ENCODE measurements at regions not wholly inside any gene's neighbourhood (a gene's known extent, or its start where the extent isn't known, plus 50 kb on each side); places are given as distances from the start of the nearest gene placed in this dataset.

GRCh38 chr12:97801471-97802059 lies 339.0 kb downstream of the RMST start:
- no peak for ATAC-seq
- H3K27me3 Mint-ChIP-seq, result peaks cover 0 to 4% (median 0%) of the 10 kb centered on the region in 5 donors
- CTCF ChIA-PET, result no interaction called here

DNA sequence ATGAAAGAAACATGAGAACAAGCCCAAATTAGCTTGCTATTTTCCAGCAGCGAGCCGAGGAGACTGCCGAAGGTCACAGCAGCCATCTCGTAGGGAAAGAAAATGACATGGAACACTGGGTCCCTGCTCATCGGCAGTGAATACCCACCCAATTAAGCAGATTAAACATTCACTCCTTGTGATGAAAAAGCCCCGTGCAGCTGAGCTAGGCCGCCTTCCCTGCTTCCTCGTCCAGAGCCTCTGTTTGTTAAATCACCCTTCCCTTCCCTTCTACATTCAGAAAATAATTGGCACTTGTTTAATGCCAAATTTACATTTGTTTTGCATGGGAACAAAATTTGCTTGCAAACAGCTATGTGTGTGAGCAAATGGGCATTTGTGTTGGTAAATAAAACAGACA lies 342.5 kb downstream of the RMST start:
- CTCF ChIA-PET, result no interaction called here
- peaks cover 0 to 4% (median 0%) of the 10 kb centered on the region in 5 donors for H3K27me3 Mint-ChIP-seq

More at GRCh38 chr12:97801471-97802059, 339.0 kb downstream of the RMST start:
- intact Hi-C loops (cut with micrococcal nuclease), result no loop called here
- H3K4me1 Mint-ChIP-seq, result no peaks in the 10 kb centered on the region
- no peak overlapping the region for H3K27ac Mint-ChIP-seq
- Histone ChIP-seq H3K27me3 (ENCODE audit: control insufficient read depth in 2 of 2, insufficient read depth in 2 of 2, low read length in 2 of 2) (no peaks in the 10 kb centered on the region), H3K9me3 (ENCODE audit: control insufficient read depth in 2 of 3, low read length in 3 of 3) (no peaks in the 10 kb centered on the region), H3K36me3 (ENCODE audit: control insufficient read depth in 2 of 3, insufficient read depth in 3 of 3, low read length in 3 of 3) (no peaks in the 10 kb centered on the region), H3K4me1 (ENCODE audit: control insufficient read depth in 2 of 2, insufficient read depth in 2 of 2, low read length in 2 of 2) (no peaks in the 10 kb centered on the region), H3K4me3 (ENCODE audit: low read length) (no peak overlapping the region), H3K27ac (ENCODE audit: low read depth, low read length) (no peak overlapping the region)
- H3K4me3 Mint-ChIP-seq, result no peak overlapping the region
- no peak for DNase-seq
- peaks cover 0 to 6% (median 0%) of the 10 kb centered on the region in 5 donors for H3K36me3 Mint-ChIP-seq
- H3K9me3 Mint-ChIP-seq, result peaks cover 0 to 19% (median 3%) of the 10 kb centered on the region in 11 donors
- POLR2A ChIA-PET, result no interaction called here

DNA sequence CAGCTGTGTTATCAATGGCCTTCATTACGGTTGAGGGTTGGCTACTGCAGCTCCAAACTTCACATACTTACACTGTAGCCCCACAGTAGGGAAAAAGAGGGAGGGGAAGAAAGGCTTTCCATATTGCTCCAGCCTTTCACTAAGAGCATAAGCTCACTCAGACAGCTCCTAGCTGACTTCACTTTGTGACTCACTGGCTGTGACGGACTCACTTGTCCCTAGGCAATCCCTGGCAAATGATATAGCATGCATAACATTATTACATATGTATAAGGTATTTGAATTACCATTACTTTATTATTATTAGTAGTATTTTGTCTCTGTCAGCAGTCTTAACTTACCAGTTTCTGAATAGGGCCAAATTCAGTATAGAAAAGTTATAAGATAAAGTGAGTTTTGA lies 350.7 kb downstream of the RMST start:
- H3K36me3 Mint-ChIP-seq, result no peaks in the 10 kb centered on the region
- ATAC-seq, result no peak
- CTCF ChIA-PET, result no interaction called here
- Histone ChIP-seq H3K36me3 (ENCODE audit: control insufficient read depth in 2 of 3, insufficient read depth in 3 of 3, low read length in 3 of 3) (no peaks in the 10 kb centered on the region), H3K9me3 (ENCODE audit: control insufficient read depth in 2 of 3, low read length in 3 of 3) (no peaks in the 10 kb centered on the region), H3K4me3 (ENCODE audit: low read length) (no peak overlapping the region), H3K27me3 (ENCODE audit: control insufficient read depth in 2 of 2, insufficient read depth in 2 of 2, low read length in 2 of 2) (no peaks in the 10 kb centered on the region), H3K27ac (ENCODE audit: low read depth, low read length) (no peak overlapping the region), H3K4me1 (ENCODE audit: control insufficient read depth in 2 of 2, insufficient read depth in 2 of 2, low read length in 2 of 2) (no peaks in the 10 kb centered on the region)
- no peak for DNase-seq
- POLR2A ChIA-PET, result no interaction called here
- H3K4me3 Mint-ChIP-seq, result no peak overlapping the region
- no peak overlapping the region for H3K27ac Mint-ChIP-seq
- H3K9me3 Mint-ChIP-seq, result peaks cover 0 to 10% (median 5%) of the 10 kb centered on the region in 11 donors
- intact Hi-C loops (cut with micrococcal nuclease), result no loop called here
- no peaks in the 10 kb centered on the region for H3K4me1 Mint-ChIP-seq
- no peaks in the 10 kb centered on the region for H3K27me3 Mint-ChIP-seq

More for the DNA sequence above, 342.5 kb downstream of the RMST start:
- Histone ChIP-seq H3K4me3 (ENCODE audit: low read length) (no peak overlapping the region), H3K27me3 (ENCODE audit: control insufficient read depth in 2 of 2, insufficient read depth in 2 of 2, low read length in 2 of 2) (no peaks in the 10 kb centered on the region), H3K4me1 (ENCODE audit: control insufficient read depth in 2 of 2, insufficient read depth in 2 of 2, low read length in 2 of 2) (no peaks in the 10 kb centered on the region), H3K9me3 (ENCODE audit: control insufficient read depth in 2 of 3, low read length in 3 of 3) (no peaks in the 10 kb centered on the region), H3K36me3 (ENCODE audit: control insufficient read depth in 2 of 3, insufficient read depth in 3 of 3, low read length in 3 of 3) (no peaks in the 10 kb centered on the region), H3K27ac (ENCODE audit: low read depth, low read length) (no peak overlapping the region)
- Mint-ChIP-seq H3K4me3 (no peak overlapping the region), H3K9me3 (peaks cover 0 to 17% (median 5%) of the 10 kb centered on the region in 11 donors), H3K4me1 (no peaks in the 10 kb centered on the region), H3K27ac (no peak overlapping the region), H3K36me3 (no peaks in the 10 kb centered on the region)
- intact Hi-C loops (cut with micrococcal nuclease), result no loop called here
- POLR2A ChIA-PET, result no interaction called here
- ATAC-seq (no peak), DNase-seq (no peak)

DNA sequence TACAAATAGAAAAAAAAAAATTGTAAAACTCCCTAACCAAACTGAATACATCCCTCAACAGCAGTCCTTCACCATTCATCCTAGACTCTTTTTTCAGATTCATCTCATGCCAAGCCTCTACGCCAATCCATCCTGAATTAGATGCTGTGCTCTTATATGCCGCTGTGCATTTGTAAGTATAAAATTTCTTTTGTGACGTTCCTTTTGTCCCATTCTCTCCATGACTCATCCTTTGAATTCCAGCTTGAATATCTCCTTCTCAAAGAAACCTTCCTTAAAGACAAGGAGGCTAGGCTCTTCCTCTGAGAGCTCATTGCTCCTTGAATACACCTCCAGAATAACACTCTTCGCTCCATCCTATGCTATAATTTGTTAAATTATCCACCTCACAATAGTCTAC lies 359.2 kb downstream of the RMST start:
- Mint-ChIP-seq H3K27me3 (peaks cover 0 to 4% (median 0%) of the 10 kb centered on the region in 5 donors), H3K4me3 (no peak overlapping the region), H3K9me3 (peaks cover 0 to 13% (median 0%) of the 10 kb centered on the region in 11 donors), H3K36me3 (no peaks in the 10 kb centered on the region), H3K27ac (no peak overlapping the region), H3K4me1 (no peaks in the 10 kb centered on the region)
- intact Hi-C loops (cut with micrococcal nuclease), result no loop called here
- Histone ChIP-seq H3K36me3 (ENCODE audit: control insufficient read depth in 2 of 3, insufficient read depth in 3 of 3, low read length in 3 of 3) (no peaks in the 10 kb centered on the region), H3K9me3 (ENCODE audit: control insufficient read depth in 2 of 3, low read length in 3 of 3) (no peaks in the 10 kb centered on the region), H3K4me3 (ENCODE audit: low read length) (no peak overlapping the region), H3K27me3 (ENCODE audit: control insufficient read depth in 2 of 2, insufficient read depth in 2 of 2, low read length in 2 of 2) (no peaks in the 10 kb centered on the region), H3K4me1 (ENCODE audit: control insufficient read depth in 2 of 2, insufficient read depth in 2 of 2, low read length in 2 of 2) (no peaks in the 10 kb centered on the region), H3K27ac (ENCODE audit: low read depth, low read length) (no peak overlapping the region)
- ATAC-seq, result no peak
- POLR2A ChIA-PET, result no interaction called here
- CTCF ChIA-PET, result no interaction called here
- DNase-seq, result no peak

DNA sequence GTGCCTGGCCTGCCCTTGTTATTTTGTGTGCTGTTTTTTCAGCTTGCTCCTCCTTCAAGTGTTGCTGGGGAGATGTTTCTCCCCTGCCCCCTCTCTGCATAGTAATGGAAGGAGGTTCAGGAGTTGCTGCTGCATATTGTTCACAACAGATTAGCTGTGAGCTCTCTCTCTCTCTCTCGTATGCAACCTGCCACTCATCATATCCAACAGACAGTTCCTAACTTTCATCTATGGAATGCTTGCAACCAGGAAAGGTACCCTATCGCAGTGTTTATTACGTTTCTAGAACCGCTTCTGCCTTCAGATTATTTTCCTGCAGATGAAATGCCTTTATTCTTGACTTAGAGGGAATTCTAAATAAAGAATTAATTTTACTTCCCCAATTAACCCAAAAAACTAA lies 372.9 kb downstream of the RMST start:
- DNase-seq, result no peak

DNA sequence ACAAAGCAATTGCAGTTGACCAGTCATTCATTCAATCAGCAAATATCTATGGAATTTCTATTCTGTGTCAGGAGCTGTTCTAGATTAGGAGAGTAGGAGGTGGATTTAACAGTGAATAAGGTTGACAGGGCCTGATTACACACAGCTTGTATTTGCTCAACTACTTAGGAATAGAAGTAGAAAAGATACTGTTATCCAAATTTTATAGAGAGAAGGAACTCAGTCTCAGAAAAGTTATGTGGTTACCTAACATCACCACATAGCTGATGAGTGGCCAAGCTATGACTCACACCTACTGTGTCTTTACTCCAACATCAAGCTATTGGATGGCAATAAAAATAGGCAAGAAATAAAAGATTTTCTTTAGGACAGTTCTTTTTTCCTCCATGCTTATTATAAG lies 374.8 kb downstream of the RMST start:
- Mint-ChIP-seq H3K9me3 (peaks cover 0 to 5% (median 0%) of the 10 kb centered on the region in 11 donors), H3K27ac (no peak overlapping the region), H3K36me3 (no peaks in the 10 kb centered on the region), H3K4me1 (no peaks in the 10 kb centered on the region), H3K27me3 (no peaks in the 10 kb centered on the region), H3K4me3 (no peak overlapping the region)
- no peaks in the 10 kb centered on the region for H3K27me3 ChIP-seq (ENCODE audit: control insufficient read depth in 2 of 2, insufficient read depth in 2 of 2, low read length in 2 of 2)
- H3K4me1 ChIP-seq (ENCODE audit: control insufficient read depth in 2 of 2, insufficient read depth in 2 of 2, low read length in 2 of 2), result no peaks in the 10 kb centered on the region
- ChIA-PET POLR2A (no interaction called here), CTCF (interaction anchor here (0.6 kb wide), 1 partner anchor 15 kb away, joined by 3 read pairs; no protein-coding TSS in a partner anchor)
- ATAC-seq (no peak), DNase-seq (no peak)
- no peak overlapping the region for H3K4me3 ChIP-seq (ENCODE audit: low read length)
- intact Hi-C loops (cut with micrococcal nuclease), result no loop called here
- H3K27ac ChIP-seq (ENCODE audit: low read depth, low read length), result no peak overlapping the region
- no peaks in the 10 kb centered on the region for H3K9me3 ChIP-seq (ENCODE audit: control insufficient read depth in 2 of 3, low read length in 3 of 3)
- no peaks in the 10 kb centered on the region for H3K36me3 ChIP-seq (ENCODE audit: control insufficient read depth in 2 of 3, insufficient read depth in 3 of 3, low read length in 3 of 3)

More for the DNA sequence above, 372.9 kb downstream of the RMST start:
- no peak overlapping the region for H3K27ac ChIP-seq (ENCODE audit: low read depth, low read length)
- Mint-ChIP-seq H3K4me1 (no peaks in the 10 kb centered on the region), H3K36me3 (no peaks in the 10 kb centered on the region), H3K4me3 (no peak overlapping the region), H3K27me3 (no peaks in the 10 kb centered on the region), H3K27ac (no peak overlapping the region), H3K9me3 (peaks cover 0 to 5% (median 1%) of the 10 kb centered on the region in 11 donors)
- ChIA-PET POLR2A (no interaction called here), CTCF (no interaction called here)
- no peaks in the 10 kb centered on the region for H3K9me3 ChIP-seq (ENCODE audit: control insufficient read depth in 2 of 3, low read length in 3 of 3)
- intact Hi-C loops (cut with micrococcal nuclease), result no loop called here
- H3K27me3 ChIP-seq (ENCODE audit: control insufficient read depth in 2 of 2, insufficient read depth in 2 of 2, low read length in 2 of 2), result no peaks in the 10 kb centered on the region
- H3K4me3 ChIP-seq (ENCODE audit: low read length), result no peak overlapping the region
- no peaks in the 10 kb centered on the region for H3K36me3 ChIP-seq (ENCODE audit: control insufficient read depth in 2 of 3, insufficient read depth in 3 of 3, low read length in 3 of 3)
- no peak for ATAC-seq
- H3K4me1 ChIP-seq (ENCODE audit: control insufficient read depth in 2 of 2, insufficient read depth in 2 of 2, low read length in 2 of 2), result no peaks in the 10 kb centered on the region

DNA sequence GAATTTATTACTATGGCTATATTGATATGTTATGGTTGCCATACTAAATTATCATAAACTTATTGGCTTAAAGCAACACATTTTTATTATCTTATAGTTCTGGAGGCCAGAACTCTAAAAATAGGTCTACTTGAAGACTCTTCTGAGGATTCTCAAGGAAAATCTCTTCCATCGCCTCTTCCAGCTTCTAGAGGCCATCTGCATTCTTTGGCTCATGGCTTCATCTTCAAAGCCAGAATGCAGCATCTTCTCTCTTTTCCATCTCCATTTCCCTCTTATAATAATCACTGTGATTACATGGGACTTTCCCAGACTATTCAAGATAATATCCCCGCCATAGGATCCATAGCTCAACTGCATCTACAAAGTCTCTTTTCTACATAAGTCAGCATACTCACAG lies 385.4 kb downstream of the RMST start:
- H3K27ac Mint-ChIP-seq, result no peak overlapping the region
- ChIA-PET POLR2A (no interaction called here), CTCF (no interaction called here)
- H3K9me3 ChIP-seq (ENCODE audit: control insufficient read depth in 2 of 3, low read length in 3 of 3), result no peaks in the 10 kb centered on the region
- peaks cover 0 to 8% (median 4%) of the 10 kb centered on the region in 5 donors for H3K27me3 Mint-ChIP-seq
- intact Hi-C loops (cut with micrococcal nuclease), result no loop called here
- ATAC-seq (no peak), DNase-seq (no peak)
- no peak overlapping the region for H3K27ac ChIP-seq (ENCODE audit: low read depth, low read length)
- peaks cover 0 to 10% (median 1%) of the 10 kb centered on the region in 11 donors for H3K9me3 Mint-ChIP-seq
- H3K27me3 ChIP-seq (ENCODE audit: control insufficient read depth in 2 of 2, insufficient read depth in 2 of 2, low read length in 2 of 2), result no peaks in the 10 kb centered on the region
- H3K4me1 ChIP-seq (ENCODE audit: control insufficient read depth in 2 of 2, insufficient read depth in 2 of 2, low read length in 2 of 2), result no peaks in the 10 kb centered on the region
- H3K36me3 Mint-ChIP-seq, result no peaks in the 10 kb centered on the region
- H3K4me3 ChIP-seq (ENCODE audit: low read length), result no peak overlapping the region
- no peak overlapping the region for H3K4me3 Mint-ChIP-seq
- no peaks in the 10 kb centered on the region for H3K4me1 Mint-ChIP-seq
- no peaks in the 10 kb centered on the region for H3K36me3 ChIP-seq (ENCODE audit: control insufficient read depth in 2 of 3, insufficient read depth in 3 of 3, low read length in 3 of 3)
